Epithelial cell of proximal tubule (primary cell): ENCODE measurements at regions not wholly inside any gene's neighbourhood (a gene's known extent, or its start where the extent isn't known, plus 50 kb on each side); places are given as distances from the start of the nearest gene placed in this dataset.

Source experiments
- DNase-seq: peaks from one replicate; pipeline ENCODE4 v3.0.0-alpha.2; 2011; ENCODE audit warnings: low read depth
- H3K4me3 ChIP-seq: 2 replicates; pipeline ENCODE4 v1.5.1; 2011; ENCODE audit warnings: low read depth, mild to moderate bottlenecking, low read length
- TF ChIP-seq, protein P1 (sequence below): conservative IDR thresholded peaks from 2 replicates; pipeline ENCODE4 v1.5.1; 2012; ENCODE audit warnings: low read depth, mild to moderate bottlenecking, low read length

DNA sequence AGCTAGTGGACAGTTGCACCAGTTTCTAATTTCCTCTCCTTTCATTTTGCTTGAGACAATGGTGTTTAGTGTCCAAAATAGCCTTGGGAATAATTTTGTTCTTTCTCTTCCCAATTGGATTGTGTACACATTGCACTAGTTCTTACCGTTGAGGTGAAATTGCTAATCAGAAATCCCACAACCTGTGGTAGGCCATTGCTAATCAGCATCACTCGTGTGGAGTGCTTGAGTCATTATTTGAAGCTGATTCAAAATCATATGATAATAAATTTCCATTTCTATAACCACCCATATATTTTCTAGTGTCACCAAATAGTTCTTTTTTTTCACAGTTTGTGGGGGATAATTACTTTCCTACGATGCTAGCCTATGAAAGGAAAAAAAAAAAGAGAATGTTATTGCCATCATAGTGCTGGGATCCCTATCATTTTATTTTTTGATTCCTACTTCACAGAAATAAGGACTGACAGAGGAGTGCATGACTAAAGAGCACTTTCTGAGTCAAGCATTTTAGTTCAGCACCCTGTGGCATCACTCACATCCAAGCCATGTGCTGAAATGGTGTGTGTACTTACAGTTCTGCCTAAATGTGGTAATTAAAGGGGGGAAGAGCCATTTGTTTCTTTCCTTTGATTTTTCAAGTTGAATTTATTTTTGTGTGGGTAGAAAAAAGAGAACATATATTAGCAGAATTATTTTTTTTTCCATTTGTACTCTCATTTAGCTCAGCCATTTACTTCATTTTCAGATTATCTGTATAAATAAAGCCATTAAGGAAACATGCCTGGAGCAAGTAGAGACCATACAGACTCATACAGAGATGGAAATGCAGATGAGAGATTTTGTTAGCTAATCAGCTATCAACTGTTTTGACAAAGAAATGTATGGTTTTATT lies 108.0 kb upstream of the MEIS2 start:
- no peak overlapping the region for H3K4me3 ChIP-seq
- no peak for DNase-seq
- TF ChIP-seq, protein P1, sequence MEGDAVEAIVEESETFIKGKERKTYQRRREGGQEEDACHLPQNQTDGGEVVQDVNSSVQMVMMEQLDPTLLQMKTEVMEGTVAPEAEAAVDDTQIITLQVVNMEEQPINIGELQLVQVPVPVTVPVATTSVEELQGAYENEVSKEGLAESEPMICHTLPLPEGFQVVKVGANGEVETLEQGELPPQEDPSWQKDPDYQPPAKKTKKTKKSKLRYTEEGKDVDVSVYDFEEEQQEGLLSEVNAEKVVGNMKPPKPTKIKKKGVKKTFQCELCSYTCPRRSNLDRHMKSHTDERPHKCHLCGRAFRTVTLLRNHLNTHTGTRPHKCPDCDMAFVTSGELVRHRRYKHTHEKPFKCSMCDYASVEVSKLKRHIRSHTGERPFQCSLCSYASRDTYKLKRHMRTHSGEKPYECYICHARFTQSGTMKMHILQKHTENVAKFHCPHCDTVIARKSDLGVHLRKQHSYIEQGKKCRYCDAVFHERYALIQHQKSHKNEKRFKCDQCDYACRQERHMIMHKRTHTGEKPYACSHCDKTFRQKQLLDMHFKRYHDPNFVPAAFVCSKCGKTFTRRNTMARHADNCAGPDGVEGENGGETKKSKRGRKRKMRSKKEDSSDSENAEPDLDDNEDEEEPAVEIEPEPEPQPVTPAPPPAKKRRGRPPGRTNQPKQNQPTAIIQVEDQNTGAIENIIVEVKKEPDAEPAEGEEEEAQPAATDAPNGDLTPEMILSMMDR: no peak

DNA sequence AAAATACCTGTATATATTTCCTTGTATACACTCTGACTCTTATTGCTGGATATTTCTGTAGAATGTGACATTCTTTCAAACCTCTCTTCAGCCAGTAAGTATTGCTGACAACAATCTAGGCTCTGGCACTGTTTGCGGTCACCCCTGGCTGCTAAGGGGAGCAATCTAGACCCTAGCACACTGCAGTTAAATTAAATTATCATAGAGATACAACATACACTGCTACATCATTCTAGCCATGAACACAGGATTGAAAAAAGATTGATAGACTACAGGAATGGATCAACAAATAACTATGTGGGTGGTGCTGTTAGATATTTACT lies 108.7 kb upstream of the MEIS2 start:
- DNase-seq: no peak
- TF ChIP-seq, protein P1: no peak
- H3K4me3 ChIP-seq: no peak overlapping the region

DNA sequence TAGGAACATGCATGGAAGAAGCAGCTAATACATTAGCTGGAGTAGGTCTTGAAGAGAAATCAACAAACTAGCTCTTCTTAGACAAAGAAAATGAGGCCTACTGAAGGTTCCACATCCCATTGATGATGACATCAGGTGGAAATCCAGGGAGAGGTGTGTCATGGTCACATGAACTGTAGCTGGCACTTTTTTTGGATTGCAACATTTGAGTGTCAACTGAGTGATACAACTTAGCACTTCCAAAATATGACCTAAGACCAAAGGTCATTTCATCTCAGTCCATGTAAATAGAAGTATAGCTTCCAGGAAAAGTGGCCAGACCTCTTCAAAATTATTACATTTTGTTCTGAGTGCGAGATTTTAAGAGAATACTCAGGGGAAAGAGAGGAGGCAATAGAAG lies 117.2 kb upstream of the MEIS2 start:
- no peak overlapping the region for H3K4me3 ChIP-seq
- TF ChIP-seq, protein P1: no peak
- DNase-seq: no peak

DNA sequence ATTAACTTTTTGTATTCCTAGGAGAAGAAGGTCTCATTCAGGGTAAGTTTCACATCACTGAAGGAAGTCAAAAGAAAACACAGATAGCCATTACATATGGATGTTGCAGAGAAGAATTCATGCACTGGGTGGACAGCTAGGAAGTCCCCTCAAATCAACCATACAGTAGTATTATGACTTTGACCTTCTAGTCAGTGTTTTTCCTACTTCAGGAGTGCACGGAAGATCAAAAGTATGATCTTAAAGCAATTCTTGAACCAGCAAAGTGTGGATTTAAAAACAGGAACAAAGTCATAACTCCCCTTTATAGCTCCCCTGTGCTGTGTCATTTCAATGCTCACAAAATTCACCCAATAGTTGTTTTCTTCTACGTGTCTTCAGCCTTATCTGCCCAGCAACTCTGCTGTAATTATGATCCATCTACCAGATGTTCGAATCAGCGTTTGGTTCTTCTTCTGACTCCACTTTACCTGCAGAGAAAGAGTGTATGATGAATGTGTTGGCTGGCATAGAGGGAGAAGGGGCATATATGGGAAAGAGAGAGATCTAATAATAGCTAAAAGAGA lies 118.1 kb upstream of the MEIS2 start:
- DNase-seq: no peak
- TF ChIP-seq, protein P1: no peak
- no peak overlapping the region for H3K4me3 ChIP-seq

DNA sequence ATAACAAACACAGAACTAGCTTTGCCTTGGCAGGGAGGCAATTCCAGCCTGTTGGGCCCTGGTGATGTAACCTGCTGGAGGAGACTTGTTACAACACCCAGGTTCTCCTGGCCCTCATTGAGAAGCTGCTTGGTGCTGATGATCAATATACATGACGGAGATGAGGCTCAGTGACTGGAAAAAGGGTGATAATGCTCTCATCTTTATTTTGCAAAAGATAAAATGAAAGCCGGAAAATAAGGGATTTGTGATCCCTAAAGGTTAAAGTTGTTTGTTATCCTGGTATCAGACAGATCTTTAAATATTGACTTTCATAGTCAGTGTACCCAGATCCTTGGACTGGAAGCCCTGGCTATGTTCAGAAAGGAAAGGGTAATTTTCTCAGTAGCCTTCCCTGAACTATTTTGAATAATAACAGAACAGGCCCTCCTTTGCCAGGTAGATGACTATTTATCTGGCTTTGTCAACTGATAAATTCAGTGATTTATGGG lies 118.9 kb upstream of the MEIS2 start:
- TF ChIP-seq, protein P1: no peak
- no peak overlapping the region for H3K4me3 ChIP-seq
- DNase-seq: no peak

DNA sequence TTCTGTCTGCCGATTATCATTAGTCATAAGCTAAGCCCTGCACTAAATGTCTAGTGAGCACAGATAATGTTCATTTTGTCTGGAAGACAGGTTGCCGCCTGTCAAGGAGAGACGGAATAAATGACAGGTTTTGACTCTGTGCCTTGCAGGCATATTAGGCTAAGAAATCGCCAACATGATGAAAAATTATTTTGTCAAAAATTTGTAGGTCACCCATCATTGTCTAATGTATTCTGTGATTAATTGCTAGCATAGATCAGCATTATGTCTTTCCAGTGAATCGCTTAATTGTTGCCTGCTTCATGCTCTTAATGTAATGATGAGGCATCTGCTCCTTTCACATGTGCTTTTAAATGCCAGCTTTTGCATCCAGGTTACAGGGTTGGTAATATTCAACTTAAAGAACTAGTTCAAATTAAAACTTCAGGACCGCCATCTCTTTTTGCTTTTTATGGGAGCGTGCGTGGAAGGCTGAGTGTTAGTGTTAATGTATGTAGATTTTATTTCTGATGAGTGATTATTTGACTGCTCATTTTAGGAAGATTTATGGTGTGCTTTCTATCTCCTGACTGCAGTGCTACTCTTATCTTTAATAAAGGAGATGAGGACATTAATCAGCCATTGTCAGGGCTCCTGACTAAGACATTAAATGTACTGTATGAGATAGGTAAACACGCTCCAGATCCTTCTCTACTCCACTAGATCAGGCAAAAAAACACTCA lies 120.8 kb upstream of the MEIS2 start:
- H3K4me3 ChIP-seq: no peak overlapping the region
- no peak for DNase-seq
- TF ChIP-seq, protein P1: no peak
